ENCODE measurements at regions not wholly inside any gene's neighbourhood (a gene's known extent, or its start where the extent isn't known, plus 50 kb on each side); places are given as distances from the start of the nearest gene placed in this dataset.

DNA sequence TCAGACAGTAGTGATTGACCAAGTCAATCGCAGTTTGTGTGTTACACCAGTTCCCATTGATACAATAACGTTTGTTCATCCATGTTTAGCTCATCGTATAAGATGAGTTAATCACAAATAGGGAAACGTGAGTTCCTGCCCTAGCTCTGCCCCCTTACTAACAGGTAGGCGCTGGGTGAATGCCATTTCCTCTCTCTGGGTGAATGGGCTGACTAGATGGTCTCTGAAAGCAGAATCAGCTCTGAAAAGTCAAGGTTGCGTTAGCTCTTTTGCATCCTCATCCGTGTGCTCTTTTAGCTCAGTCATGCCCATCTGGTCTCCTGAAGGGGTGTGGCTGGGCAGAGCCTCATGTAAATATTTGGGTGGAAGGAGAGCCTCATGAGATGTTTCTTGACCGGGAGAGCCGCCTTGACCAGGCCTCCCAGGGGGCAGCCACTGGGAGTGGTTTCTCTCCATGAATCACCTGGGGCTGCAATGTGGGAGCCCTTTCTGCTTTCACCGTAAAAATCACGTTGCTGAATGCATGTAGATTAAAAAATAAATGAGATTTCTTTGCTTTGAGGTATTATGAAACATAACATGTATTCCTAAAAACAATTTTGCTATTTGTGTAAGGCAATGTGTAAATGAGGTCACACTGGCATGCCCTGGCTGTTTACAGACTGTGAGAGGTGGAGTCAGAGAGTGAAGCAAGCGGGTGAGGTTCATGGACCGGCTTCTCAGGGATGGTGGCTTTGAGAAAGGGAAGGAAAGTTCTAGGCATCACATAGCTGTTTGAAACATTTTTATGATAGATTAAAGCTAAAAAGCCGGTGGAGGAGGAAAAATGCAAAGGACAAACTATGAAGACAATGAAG lies 108.4 kb upstream of the RASGRP1 start:
- no peak for DNase-seq (ENCODE audit: low spot score)

DNA sequence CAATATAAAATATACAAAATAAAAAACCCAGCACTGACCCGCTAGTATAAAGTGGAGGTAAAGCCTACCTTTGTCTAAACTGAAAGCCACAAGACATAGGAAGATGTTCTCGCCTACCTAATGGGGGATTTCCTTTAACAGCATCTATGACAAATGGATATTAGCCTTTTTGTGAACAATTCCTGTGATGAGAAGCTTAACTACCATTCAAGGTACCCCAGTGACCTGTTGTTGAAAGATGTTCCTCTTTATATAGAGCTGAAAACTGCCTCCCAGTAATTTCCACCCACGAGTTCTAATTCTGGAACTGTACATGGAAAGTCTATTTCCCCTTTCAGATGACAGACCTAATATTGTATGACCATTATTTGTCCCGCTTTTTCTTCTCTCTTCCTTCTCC lies 109.8 kb upstream of the RASGRP1 start:
- no peak for DNase-seq (ENCODE audit: low spot score)

DNA sequence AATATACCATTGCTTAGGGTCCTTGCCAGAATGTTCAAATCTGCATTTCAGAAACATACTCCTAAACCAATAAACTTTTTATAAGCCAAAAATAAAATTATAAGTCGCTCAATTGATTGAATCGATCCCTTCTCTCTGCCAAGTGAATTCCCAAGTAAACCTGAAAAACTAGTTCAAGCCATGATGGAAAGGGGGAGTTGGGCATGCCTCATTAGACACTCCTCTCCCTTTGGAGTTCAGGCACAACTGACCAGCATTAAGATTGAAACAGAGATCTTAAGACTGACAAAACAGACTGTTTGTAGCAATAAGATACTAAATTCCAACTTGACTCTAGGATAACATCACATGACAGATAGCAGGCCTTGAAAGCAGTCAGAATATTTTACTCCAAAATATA lies 113.7 kb upstream of the RASGRP1 start:
- DNase-seq (ENCODE audit: low spot score), result no peak

DNA sequence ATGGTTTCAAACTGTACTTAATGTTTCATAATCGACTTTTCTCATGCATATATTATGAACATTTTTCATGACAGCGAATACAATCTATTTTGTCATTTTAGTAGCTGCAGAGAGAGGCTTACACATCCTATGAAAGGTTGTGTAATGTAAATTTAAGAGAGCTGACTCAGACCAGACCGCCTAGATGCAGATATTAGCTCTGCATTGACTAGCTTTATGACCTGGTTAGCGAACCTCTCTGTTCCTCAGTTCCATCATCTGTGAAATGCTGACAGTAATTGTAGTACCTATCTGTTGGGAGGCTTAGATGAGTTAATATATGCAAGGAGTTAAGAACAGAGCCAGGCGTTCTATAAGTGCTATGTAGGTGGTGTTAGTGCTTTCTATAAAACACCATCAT lies 116.2 kb upstream of the RASGRP1 start:
- no peak for DNase-seq (ENCODE audit: low spot score)

DNA sequence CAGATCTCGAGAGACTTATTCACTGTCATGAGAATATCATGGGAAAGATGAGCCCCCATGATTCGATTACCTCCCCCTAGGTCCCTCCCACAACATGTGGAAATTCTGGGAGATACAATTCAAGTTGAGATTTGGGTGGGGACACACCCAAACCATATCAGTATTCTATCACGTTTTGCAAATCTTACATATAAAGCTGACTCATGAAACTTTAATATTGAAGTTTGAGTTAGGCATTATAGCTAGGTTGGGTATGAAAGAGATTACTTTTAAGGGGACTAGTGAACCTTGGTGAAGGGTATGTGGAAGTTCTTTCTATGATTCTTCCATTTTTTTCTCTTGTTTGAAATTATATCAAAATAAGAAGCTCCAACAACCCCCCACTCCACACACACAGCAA lies 117.7 kb upstream of the RASGRP1 start:
- no peak for DNase-seq (ENCODE audit: low spot score)

DNA sequence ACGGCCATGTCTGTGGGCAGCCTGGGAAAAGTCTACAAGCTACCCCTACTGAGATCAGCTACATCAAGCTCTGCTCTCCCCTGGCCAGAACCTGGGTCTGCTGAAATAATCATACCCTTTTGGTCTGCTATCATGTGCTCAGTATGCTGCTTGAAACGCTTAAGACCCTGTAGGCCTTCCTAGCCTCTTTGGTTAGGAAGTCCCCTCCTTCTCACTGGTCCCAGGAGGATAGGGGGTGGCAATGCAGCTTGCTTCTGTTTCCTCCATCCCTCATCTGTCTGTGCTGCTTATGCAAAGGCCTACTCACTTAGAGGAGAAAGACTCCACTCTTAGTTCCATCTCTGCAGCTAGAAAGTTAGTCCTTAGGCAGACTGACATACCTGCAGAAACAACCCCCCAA lies 118.2 kb upstream of the RASGRP1 start:
- DNase-seq (ENCODE audit: low spot score), result no peak

DNA sequence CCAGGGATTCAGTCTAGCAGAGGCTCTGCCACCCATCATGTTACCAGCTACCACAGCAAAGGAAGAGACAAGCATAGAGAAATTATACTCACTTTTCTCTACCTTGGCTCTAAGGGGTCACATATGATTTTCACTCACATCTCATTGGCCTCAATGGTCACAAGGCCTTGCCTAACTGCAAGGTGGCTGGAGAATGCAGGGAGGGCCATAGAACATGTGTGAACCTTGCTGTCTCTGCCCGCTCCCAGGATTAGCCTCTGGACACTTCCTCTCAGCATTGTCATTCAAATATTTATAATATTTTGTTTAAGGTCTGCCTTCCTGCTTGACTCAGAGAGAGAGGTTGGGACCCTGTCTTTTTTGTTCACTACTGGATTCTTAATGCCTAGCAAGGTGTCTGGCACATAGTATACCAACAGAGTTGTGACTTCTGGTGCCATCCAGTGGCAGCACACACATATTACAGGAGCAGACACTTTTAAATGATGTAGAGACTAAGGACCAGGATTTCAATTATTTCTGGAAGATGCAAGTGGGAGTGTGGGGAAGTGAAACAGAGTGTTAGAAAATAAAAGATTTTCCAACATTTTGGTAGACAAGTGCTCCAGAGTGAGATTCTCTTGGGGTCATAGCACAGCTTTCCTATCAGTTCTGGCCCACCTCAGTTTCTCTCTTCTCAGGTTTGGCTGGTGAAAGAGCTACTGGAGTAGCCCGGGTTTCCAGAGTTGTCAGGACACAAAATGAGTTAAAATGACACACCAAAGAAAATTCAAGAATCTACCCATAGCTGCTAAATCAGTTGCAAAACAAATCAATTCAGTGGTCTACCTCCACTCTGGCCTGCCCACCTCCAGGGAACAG lies 119.0 kb upstream of the RASGRP1 start:
- DNase-seq (ENCODE audit: low spot score), result peak; percentile 50

DNA sequence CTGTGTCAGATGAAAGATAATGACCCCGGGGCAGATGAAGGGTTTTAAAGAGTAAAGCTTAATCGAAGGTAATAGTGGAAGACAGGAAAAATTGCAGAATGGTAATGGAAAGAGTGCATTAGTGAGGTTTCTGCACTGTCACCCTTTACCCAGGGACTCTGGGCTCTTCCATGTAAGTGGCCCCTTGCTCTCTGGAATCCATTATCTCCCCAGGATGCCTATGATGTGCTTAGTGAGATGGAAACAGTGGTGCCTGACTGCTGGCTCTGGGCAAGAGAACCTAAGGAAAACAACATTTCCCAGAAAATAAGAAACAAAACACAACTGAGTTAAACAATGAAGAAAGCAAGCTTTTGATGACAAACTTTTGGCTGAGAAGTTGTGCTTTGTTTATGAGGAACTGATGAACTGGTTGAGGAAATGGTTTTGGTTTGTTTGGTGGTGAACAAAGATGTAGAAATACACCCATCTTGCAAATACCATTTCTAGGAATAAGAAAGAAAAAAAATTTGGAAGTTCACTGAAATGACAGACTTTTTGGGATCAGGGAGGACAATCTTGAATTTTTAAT lies 119.9 kb upstream of the RASGRP1 start:
- no peak for DNase-seq (ENCODE audit: low spot score)

DNA sequence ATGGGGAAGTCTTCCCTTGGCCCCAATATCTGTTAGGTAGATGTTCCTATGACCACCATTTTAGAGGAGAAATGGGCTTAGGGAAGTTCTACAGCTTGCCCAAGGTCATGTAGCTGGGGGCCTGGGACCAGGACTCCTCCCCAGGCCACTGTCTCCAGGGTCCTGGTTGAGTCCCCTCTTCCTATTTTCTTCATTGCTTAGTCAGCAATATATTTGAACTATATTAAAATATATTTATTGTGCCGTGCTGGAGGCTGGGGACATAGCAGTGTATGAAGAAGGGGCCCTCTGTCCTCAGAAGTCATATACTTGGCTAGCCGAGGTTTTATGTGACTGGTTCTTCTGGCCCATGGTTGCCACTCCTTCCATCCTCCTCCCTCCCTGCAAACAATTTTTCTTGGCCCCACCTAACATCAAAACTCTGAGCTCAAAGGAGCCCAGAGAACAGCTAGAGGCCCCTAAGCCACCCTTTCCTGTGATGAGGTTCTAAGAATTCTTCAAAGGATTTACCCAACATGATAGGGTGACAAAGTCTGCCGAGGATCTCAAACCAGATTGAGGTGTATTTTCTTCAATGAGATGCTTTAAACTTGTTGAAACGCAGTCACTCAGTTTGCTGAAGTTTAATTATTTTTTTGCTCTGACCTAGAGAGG lies 121.2 kb upstream of the RASGRP1 start:
- DNase-seq (ENCODE audit: low spot score), result no peak

DNA sequence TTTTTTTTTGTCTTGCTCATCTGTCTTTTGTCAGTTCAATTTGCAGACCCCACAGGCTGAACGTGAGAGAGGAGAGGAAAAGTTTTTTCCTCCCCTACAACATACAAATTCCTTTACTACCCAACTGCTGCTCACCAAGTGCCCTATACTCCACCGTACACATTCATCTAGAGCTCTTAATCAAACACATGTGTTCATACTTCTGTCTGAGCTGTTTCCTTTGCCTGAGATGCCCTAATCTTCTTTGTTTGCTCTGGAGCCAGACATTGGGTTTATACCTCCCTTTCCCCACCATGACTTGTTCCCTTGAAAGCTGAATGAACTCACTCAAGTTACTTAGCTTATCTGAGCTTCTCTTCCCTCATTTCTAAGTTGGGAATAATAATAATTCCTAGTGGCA lies 122.7 kb upstream of the RASGRP1 start:
- DNase-seq (ENCODE audit: low spot score), result no peak

DNA sequence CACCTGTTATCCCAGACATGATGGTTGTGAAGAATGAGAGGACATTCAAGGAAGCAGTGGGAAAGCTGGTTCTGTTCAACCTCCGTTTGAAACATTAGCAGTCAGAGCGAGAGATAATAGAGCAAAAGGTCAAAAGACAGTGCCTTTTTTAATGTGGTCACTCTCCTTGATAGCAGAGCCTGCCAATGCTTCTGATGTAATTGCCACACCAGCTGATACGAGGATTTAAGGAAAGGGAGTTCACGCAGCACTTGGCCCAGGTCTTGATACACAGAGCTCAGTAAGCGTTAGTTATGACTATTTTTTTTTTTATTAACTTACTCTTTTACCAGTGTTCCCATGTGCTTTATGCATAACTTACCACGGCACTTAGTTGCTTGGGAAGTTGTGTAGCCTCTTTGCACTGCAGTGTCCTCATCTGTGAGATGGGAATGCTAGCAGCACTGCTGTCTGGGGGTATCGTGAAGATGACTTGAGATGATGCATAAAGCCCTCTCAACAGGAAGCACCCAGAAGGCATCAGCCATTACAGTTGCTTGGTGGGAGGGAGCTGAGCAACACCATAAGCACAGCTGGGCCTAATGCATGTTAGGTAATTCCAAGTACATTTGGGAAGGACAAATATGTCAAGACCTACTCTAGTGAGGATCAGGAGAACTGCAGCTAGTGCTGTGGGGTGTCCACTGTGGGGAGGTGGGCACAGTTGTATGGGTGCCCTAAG lies 123.3 kb upstream of the RASGRP1 start:
- no peak for DNase-seq (ENCODE audit: low spot score)

DNA sequence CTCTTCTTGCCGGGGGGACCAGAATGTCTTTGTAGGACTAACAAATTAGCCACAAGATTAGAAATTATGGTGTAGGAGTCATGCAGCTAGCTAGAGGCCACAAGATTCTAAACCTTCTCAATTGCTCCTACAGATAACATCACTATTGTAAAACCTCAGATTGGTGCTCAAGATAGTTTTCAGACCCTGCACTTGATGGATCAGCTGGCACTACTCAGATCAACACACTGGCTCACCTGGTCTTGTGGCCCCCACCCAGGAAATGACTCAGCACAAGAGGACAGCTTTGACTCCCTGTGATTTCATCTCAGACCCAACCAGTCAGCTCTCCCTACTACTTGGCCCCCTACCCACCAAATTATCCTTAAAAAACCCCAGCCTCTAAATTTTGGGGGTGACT lies 124.1 kb upstream of the RASGRP1 start:
- DNase-seq (ENCODE audit: low spot score), result no peak

DNA sequence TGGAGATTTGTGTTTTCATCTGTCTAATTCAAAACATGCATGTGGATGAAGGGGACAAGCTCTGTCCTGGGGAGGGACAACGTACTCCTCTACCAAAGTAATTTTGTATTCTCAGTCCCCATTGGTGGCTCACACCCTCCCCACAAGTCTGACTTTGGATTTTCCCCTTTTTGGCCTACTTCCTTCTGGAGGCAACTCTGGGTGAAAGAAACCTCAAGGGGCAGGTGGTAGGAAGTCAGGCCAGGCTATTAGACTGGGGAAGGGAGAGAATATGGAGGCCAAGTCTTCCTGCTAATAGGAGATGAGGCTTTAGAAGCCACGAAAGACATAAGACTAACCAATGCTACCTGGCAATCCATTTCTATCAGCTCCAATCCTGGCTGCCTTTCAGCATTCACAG lies 124.9 kb upstream of the RASGRP1 start:
- no peak for DNase-seq (ENCODE audit: low spot score)

DNA sequence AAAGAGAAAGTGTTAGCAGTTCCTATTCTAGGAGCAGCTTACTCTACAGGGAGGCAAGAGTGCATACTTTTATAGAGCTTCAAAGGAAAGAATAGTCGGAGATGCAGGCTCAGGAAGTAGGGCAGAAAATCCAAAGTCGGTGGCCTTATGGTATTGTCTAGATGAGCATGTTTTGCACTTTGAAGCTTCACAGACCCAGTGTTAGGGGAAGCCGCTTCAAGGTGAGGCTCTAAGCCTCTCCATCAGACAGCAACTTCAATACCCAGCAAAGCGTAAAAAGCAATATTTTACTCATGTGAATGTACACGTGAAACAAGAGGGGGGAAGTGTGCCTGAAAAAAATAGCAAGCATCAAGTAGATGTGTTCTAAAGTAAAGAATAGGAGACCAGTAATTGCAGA lies 125.6 kb upstream of the RASGRP1 start:
- DNase-seq (ENCODE audit: low spot score), result no peak

DNA sequence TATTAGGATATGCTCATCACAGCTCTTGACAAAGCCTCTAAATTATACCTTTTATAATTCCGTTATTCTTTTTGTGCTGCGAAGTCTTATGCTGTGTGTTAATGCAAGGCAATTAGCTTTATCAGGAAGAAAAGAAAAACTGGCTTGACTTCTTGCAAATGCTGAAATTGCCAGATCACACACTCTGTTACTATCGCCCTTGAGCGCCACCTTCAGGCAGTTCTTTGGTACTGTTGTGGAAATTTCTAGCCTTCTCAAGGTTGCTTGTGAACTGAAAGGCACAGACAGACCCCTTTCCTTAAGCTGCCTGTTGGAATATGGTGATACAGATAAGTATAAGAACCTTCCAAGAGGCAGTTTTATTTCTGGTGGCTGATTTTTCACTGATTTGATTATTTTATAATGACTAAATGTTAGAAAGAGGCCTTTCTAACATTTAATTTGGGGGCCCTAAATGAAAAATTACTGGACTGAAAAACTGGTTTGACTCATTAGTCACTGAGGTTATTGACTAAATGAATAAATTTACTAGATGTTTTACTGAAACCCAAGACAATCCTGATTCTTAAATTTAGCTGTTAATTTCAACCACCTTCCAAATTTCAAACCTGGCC lies 126.2 kb upstream of the RASGRP1 start:
- DNase-seq (ENCODE audit: low spot score), result peak; percentile 39

DNA sequence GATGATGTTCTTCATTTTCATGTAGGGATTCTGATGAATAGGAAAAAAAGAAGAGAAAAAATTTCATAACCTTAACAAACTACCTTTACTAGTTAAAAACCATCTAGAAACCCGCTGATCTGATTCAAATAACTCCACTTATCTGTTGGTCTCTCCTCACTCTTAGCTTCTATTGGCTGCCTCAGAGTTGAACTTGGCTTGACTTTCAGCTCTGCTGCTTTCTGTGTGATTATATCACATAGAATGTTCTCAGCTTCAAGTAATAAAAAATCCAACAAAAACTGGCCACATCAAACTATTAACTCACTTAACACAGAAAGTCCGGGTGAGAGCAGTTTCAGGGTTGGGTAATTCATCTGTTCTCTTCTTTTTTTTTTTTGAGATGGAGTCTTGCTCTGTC lies 126.8 kb upstream of the RASGRP1 start:
- DNase-seq (ENCODE audit: low spot score), result no peak

DNA sequence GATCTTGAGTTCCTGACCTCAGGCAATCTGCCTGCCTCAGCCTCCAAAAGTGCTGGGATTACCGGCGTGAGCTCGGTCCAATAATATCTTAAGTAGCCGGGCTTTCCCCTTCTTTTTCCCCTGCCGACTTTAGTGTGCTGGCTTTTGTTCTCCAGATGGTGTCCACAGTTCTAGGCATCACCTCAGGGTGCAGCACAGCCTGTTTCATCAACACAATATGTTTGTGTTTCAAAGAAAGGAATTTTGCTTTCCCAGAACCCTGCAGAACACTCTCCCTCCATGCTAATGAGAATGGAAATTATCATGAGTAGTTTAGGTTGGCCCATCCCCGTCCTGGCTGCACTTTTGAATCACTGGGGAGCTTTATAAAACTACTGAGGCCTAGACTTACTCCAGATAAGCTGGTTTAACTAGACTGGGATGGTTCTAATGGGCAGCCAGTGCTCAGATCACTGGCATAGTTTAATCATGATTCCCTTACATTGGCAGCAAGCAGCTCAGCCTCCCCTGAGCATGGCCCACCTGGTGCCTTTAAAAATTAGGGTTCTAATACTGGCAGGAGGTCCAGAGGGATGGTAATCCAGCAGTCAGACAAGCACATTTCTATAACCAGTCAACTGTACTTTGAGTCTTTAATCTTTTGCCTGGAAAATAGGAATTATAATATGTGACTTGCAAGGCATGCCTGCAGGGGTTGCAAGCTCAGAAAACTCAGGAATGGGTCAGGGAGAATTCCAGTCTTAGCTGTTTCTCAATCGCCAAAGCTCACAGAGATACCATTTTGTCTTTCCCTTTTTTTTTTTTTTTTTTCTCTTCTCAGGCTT lies 127.6 kb upstream of the RASGRP1 start:
- DNase-seq (ENCODE audit: low spot score), result no peak

DNA sequence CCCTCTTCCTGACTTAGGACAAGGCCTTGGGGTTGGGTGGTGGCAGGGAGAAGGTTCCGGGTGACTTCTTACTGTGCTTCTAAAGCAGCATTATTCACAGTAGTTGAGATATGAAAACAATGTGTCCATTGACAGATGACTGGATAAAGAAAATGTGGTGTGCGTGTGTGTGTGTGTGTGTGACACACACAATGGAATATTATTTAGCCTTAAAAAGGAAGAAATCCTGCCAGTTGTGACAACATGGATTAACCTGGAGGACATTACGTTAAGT lies 128.1 kb upstream of the RASGRP1 start:
- DNase-seq (ENCODE audit: low spot score), result no peak

DNA sequence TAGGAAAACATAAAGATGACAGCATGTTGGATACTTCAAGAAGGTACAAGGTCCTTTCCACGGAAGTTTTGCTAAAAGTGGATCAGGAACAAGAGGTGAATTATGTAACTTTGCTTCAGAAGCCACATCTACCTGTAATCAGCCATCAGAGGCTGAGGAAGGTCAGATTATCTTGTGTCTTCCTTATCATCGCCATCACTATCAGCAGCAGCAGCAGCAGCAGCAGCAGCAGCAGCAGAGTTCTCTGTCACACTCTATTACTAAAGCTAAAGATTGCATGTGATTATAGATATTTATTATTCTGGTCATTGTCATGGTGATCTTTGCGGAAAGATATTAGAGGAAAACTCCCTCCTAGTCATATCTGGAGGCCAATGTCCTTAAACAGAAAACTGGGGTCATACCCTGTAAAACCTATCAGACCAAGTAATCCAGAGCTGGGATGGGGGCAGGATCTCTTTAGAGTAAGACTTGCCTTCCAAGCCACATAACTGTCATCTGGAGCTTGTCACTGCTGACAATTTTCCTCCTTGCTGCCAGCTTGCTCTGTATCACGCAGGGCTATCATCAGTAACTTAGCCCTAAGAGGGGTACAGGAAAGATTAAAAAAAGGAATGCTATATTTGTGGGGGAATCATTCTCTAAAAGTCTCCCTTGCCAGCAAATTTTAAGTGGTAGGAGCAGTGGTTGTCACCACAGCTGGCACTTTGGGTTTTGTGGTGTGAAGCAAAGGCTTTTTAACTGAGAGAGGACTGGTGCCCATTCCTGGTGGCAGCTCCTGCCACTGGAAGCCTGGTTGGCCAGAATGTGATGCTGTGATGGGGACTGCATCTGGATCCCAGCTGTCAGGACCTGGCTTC lies 130.9 kb upstream of the RASGRP1 start:
- DNase-seq (ENCODE audit: low spot score), result no peak

All from AG08396 (cell line).